ENCODE measurements at regions not wholly inside any gene's neighbourhood (a gene's known extent, or its start where the extent isn't known, plus 50 kb on each side); places are given as distances from the start of the nearest gene placed in this dataset.

GRCh38 chr2:204197336-204198005 is 260.9 kb downstream of the ICOS start:
- TF ChIP-seq CTCF (conservative IDR thresholded peaks at IDR 0.05 in 1 of 2, IDR thresholded peaks at IDR 0.05 in 1 of 2; ENCODE audit: low read depth in 1 of 2, low read length in 2 of 2) (no peak), EZH2 (IDR thresholded peaks at IDR 0.05; ENCODE audit: low read length, missing control alignments) (no peak)
